ENCODE measurements at regions not wholly inside any gene's neighbourhood (a gene's known extent, or its start where the extent isn't known, plus 50 kb on each side); places are given as distances from the start of the nearest gene placed in this dataset.
"Not testable (repeated sequence)": the region's sequence is repeated elsewhere in the genome, so short reads cannot be mapped to it uniquely, and the experiment has no call there.

- no peak overlapping the region for H3K4me3 ChIP-seq (ENCODE audit: control insufficient read depth, low read depth, low read length)
- no peak for TF ChIP-seq CTCF (IDR thresholded peaks at IDR 0.05; ENCODE audit: control insufficient read depth, insufficient read depth, low read depth, low read length, missing control alignments)
- DNase-seq (ENCODE audit: low read depth) = no peak
Observed at GRCh38 chr15:57890351-57890750, 175.2 kb downstream of the ALDH1A2 start.

GRCh38 chr15:57890878-57891277, 174.6 kb downstream of the ALDH1A2 start:
- no peak for DNase-seq (ENCODE audit: low read depth)
- H3K4me3 ChIP-seq (ENCODE audit: control insufficient read depth, low read depth, low read length) = no peak overlapping the region
- no peak for TF ChIP-seq CTCF (IDR thresholded peaks at IDR 0.05; ENCODE audit: control insufficient read depth, insufficient read depth, low read depth, low read length, missing control alignments)

- H3K4me3 ChIP-seq (ENCODE audit: control insufficient read depth, low read depth, low read length) = no peak overlapping the region
- DNase-seq (ENCODE audit: low read depth) = no peak
- TF ChIP-seq CTCF (IDR thresholded peaks at IDR 0.05; ENCODE audit: control insufficient read depth, insufficient read depth, low read depth, low read length, missing control alignments) = no peak
Observed at GRCh38 chr15:57892181-57892580, 173.3 kb downstream of the ALDH1A2 start.

- H3K4me3 ChIP-seq (ENCODE audit: control insufficient read depth, low read depth, low read length) = no peak overlapping the region
- no peak for TF ChIP-seq CTCF (IDR thresholded peaks at IDR 0.05; ENCODE audit: control insufficient read depth, insufficient read depth, low read depth, low read length, missing control alignments)
- DNase-seq (ENCODE audit: low read depth) = no peak
Observed at GRCh38 chr15:57893040-57893439, 172.5 kb downstream of the ALDH1A2 start.

- no peak for DNase-seq (ENCODE audit: low read depth)
- H3K4me3 ChIP-seq (ENCODE audit: control insufficient read depth, low read depth, low read length) = no peak overlapping the region
- no peak for TF ChIP-seq CTCF (IDR thresholded peaks at IDR 0.05; ENCODE audit: control insufficient read depth, insufficient read depth, low read depth, low read length, missing control alignments)
Observed at GRCh38 chr15:57895291-57895690, 170.2 kb downstream of the ALDH1A2 start.

GRCh38 chr15:57896114-57896513, 169.4 kb downstream of the ALDH1A2 start:
- no peak for TF ChIP-seq CTCF (IDR thresholded peaks at IDR 0.05; ENCODE audit: control insufficient read depth, insufficient read depth, low read depth, low read length, missing control alignments)
- H3K4me3 ChIP-seq (ENCODE audit: control insufficient read depth, low read depth, low read length) = no peak overlapping the region
- DNase-seq (ENCODE audit: low read depth) = no peak

GRCh38 chr15:57896899-57897298, 168.6 kb downstream of the ALDH1A2 start:
- H3K4me3 ChIP-seq (ENCODE audit: control insufficient read depth, low read depth, low read length); DNase-seq (ENCODE audit: low read depth): not testable (repeated sequence)
